Mucosa of rectum (tissue), 2 donors: ENCODE measurements at regions not wholly inside any gene's neighbourhood (a gene's known extent, or its start where the extent isn't known, plus 50 kb on each side); places are given as distances from the start of the nearest gene placed in this dataset.

ENCODE experiments used
- H3K27ac ChIP-seq, 2 donors: one replicate each; pipeline ENCODE4 v1.7.0; 2013; ENCODE audit warnings: inconsistent platforms in 2 of 2, low read depth in 2 of 2, low read length in 2 of 2
- H3K27me3 ChIP-seq, 2 donors: one replicate each; pipeline ENCODE4 v1.7.0; 2013; ENCODE audit warnings: low read length in 2 of 2; ENCODE audit not compliant: control insufficient read depth in 2 of 2, insufficient read depth in 2 of 2
- H3K36me3 ChIP-seq, 2 donors: one replicate each; pipeline ENCODE4 v1.7.0; 2013; ENCODE audit warnings: low read length in 2 of 2; ENCODE audit not compliant: control insufficient read depth in 2 of 2, insufficient read depth in 2 of 2
- H3K4me1 ChIP-seq, 2 donors: one replicate each; pipeline ENCODE4 v1.7.0; 2013; ENCODE audit warnings: low read length in 2 of 2, mild to moderate bottlenecking in 1 of 2; ENCODE audit not compliant: control insufficient read depth in 2 of 2, insufficient read depth in 2 of 2
- H3K4me3 ChIP-seq, 2 donors: one replicate each; pipeline ENCODE4 v1.7.0; 2013; ENCODE audit warnings: low read length in 2 of 2
- H3K9ac ChIP-seq, 2 donors: one replicate each; pipeline ENCODE4 v1.7.0; 2013; ENCODE audit warnings: low read length in 2 of 2, low read depth in 1 of 2, mild to moderate bottlenecking in 1 of 2
- H3K9me3 ChIP-seq, 2 donors: one replicate each; pipeline ENCODE4 v1.7.0; 2013; ENCODE audit warnings: low read length in 2 of 2; ENCODE audit not compliant: control insufficient read depth in 2 of 2
- donor health status: healthy.
- donor health status: Normal muscosa, but diverticular disease.

DNA sequence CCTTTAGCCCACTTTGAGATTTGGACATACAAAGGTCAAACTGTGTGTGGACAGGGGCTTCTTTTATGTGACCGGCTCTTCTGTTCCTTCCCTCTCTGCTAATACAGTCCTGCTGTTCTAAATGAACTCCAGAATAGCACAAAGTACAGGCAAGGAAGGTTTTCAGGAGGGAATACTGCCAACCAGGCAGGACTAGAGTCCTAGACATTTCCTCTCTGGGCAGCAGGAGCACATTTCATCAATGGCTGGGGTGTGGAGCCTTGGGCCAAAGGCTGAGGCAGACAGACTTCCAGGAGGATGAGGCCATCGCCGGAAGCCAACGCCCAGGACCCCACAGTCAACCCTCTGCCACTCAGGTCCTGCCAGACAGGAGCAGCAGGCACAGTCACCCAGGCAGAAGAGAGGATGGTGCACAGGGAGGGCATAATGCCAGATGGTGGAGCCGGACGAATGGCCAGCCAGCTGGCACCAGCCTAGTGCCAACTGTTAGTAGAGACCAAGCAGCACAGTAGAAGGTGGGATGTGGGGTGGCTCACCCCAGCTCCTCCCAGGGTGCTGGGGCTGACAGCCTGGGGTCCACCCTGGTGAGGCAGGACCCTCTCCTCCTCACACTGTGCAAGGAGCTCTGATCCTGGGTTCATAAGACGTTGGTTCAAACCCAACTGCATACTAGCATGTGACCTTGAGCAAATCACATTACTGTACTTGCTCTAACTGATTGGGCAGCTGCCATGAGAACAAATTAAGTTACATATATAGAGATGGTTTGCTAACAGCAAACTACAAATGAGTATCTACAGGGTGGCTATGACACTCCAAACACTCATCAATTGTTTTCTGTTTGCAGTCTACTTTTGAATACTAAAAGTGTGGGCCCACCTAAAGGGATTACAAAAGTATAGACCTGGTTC is 410.7 kb downstream of the SIPA1L2 start:
- Histone ChIP-seq H3K9ac (no peak overlapping the region), H3K36me3 (no peaks in the 10 kb centered on the region), H3K9me3 (no peaks in the 10 kb centered on the region), H3K4me1 (no peaks in the 10 kb centered on the region), H3K27ac (no peak overlapping the region), H3K4me3 (no peak overlapping the region), H3K27me3 (no peaks in the 10 kb centered on the region)

DNA sequence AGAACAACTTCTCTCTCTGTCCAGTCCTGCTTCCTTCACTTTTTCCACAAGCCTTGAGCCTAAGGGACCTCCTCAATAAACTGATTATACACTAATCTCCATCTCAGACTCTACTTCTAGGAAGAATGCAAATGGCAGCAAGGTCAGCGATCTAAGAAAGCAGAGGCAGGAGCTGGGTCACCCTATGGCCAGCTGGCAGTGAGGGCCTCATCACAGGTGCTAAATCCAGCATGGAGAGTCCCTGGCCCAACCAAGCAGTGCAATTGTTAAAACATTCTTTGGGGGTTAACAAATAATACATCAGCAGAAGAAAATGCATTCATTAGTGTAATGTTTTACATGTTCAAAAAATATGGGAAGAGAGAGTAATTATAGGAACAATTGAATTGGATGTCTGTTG is 416.0 kb downstream of the SIPA1L2 start:
- no peaks in the 10 kb centered on the region for H3K27me3 ChIP-seq
- no peaks in the 10 kb centered on the region for H3K9me3 ChIP-seq
- H3K4me3 ChIP-seq, result no peak overlapping the region
- H3K27ac ChIP-seq, result no peak overlapping the region
- H3K9ac ChIP-seq, result no peak overlapping the region
- H3K4me1 ChIP-seq, result no peaks in the 10 kb centered on the region
- no peaks in the 10 kb centered on the region for H3K36me3 ChIP-seq

DNA sequence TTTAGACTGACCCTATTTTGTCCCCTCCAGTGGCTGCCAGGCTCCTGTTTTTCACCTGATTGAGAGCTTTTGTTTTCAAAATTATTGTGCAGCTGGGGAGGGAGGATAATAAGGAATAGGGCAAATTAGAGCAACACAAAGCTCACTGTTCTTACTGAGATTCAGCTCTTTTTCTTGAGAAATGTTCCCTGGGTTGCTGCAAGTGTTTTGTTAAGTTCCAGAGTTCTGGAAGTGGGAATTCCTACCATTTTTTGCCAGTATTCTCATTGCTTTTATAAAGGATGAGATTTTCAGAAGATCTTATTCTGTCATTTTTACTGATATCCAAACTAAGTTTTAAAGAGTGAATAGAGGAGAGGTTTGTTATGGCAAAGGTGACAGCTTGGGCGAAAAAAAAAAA is 417.7 kb downstream of the SIPA1L2 start:
- no peaks in the 10 kb centered on the region for H3K36me3 ChIP-seq
- H3K4me1 ChIP-seq, result no peaks in the 10 kb centered on the region
- H3K4me3 ChIP-seq, result no peak overlapping the region
- no peak overlapping the region for H3K9ac ChIP-seq
- no peaks in the 10 kb centered on the region for H3K9me3 ChIP-seq
- no peak overlapping the region for H3K27ac ChIP-seq
- no peaks in the 10 kb centered on the region for H3K27me3 ChIP-seq

DNA sequence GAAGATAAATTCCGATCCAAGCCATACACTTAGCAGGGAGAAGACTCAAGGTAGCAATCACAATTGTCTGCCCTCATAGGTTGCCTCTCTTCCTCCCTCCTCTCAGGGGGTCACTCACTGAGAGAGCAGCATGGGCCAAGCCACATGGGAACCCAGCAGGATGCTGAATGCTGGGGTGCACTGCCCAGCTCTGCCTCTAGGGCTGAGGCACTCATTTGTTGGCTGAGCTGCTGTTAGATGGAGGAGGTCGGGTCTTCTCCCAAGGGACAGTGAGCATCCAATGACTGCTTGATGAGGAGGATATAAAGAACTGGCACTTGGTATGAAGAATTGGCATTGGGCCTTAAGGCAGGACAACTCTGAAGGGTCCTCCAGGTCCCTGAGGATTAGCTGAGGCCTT is 418.8 kb downstream of the SIPA1L2 start:
- Histone ChIP-seq H3K36me3 (no peaks in the 10 kb centered on the region), H3K4me3 (no peak overlapping the region), H3K27ac (no peak overlapping the region), H3K4me1 (no peaks in the 10 kb centered on the region), H3K27me3 (no peaks in the 10 kb centered on the region), H3K9me3 (no peaks in the 10 kb centered on the region), H3K9ac (no peak overlapping the region)

DNA sequence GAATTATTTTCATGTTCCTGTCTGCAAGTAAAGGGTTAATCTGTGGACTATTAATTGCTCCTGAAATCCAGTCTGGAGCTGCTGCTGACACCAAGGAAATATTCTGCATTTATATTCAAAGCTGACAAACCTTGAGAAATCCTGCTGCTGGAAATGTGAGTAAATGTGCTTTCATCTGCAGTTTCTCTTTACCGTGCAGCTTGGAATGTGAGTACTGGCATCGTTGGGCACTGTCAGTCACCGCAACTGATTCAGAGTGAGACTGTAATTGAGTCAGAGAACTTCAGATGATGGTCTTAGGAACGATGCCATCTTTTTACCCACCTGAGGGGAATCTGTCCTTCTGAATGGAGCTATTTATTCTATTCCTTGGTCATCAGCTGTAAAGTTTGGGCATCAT is 420.6 kb downstream of the SIPA1L2 start:
- no peak overlapping the region for H3K9ac ChIP-seq
- no peaks in the 10 kb centered on the region for H3K9me3 ChIP-seq

DNA sequence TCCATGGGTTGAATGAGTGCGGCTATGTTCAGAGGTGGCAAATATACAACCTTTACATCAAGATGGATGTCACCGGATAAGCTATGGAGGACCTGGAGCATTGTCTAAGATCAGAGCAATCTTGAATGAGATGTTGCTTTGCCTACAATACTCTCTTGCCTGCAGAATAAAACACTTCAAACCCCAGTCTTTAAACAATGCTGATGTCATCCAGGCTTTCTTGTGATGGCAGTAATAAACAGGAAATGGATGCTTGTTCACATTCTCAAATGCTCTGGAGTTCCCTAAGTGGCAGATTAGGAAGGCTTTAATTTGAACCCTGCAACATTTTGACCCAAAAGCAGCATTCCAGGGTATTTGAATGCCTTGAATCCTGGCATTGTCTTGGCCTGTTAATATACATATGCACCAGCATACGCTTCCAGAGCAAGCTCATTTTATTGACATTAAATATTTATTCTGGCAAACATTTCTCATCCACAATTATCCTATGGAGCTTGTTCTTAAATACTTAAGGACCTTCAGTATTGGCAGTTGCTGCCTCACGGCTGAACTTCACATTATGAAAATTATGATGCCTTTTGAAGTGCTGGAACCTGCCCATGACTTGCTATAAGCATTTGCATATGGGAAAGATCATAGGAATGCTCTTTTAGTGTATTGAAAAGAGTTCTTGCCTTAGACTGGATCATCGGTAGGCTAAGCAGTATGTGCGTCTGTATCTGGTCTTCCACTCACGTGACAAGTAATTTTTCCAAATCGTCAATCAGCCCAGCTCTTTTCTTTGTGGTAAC is 422.7 kb downstream of the SIPA1L2 start:
- H3K9ac ChIP-seq, result no peak overlapping the region
- no peak overlapping the region for H3K4me3 ChIP-seq
- no peaks in the 10 kb centered on the region for H3K4me1 ChIP-seq
- no peaks in the 10 kb centered on the region for H3K27me3 ChIP-seq
- H3K27ac ChIP-seq, result no peak overlapping the region
- H3K36me3 ChIP-seq, result no peaks in the 10 kb centered on the region
- no peaks in the 10 kb centered on the region for H3K9me3 ChIP-seq

More for the DNA sequence above, 420.6 kb downstream of the SIPA1L2 start:
- H3K4me3 ChIP-seq, result no peak overlapping the region
- no peaks in the 10 kb centered on the region for H3K4me1 ChIP-seq
- no peak overlapping the region for H3K27ac ChIP-seq
- H3K36me3 ChIP-seq, result no peaks in the 10 kb centered on the region
- H3K27me3 ChIP-seq, result no peaks in the 10 kb centered on the region

DNA sequence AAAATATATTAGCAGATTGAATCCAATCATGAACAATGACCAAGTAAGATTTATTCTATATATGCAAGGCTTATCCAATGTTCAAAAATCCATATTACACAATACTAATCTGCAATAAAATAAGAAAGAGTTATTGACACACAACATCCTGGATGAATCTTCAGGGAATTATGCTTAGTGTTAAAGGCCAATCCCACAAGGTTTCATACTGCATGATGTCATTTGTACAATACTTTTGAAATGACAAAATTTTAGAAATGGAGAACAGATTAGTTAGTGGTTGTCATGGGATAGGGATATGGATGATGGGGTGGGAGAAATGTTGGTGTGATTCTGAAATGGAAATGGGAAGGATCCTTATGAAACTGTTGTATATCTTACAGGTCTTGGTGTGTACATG is 425.7 kb downstream of the SIPA1L2 start:
- no peaks in the 10 kb centered on the region for H3K36me3 ChIP-seq
- no peak overlapping the region for H3K4me3 ChIP-seq
- no peak overlapping the region for H3K9ac ChIP-seq
- H3K9me3 ChIP-seq, result no peaks in the 10 kb centered on the region
- H3K4me1 ChIP-seq, result no peaks in the 10 kb centered on the region
- H3K27me3 ChIP-seq, result no peaks in the 10 kb centered on the region
- no peak overlapping the region for H3K27ac ChIP-seq

DNA sequence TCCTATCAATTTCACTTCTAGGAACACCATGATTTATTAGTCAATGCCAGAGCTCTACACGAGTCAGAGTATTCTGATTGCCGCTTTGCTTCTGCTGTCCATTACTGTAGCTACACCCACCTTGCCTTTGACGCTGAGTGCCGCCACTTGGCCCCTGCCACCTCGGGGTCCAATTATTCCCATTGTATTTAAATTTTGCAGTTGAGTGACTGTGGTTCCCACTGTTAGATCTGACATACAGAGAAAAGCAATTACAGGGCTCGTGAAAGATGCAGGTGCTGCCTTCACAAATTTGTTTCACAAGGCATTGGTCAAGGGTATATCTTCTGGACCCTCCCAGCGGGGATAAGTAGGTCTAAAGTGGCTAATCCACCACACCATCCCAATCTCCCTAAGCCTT is 428.9 kb downstream of the SIPA1L2 start:
- no peak overlapping the region for H3K4me3 ChIP-seq
- no peak overlapping the region for H3K9ac ChIP-seq
- H3K27me3 ChIP-seq, result no peaks in the 10 kb centered on the region
- no peaks in the 10 kb centered on the region for H3K4me1 ChIP-seq
- no peaks in the 10 kb centered on the region for H3K36me3 ChIP-seq
- no peaks in the 10 kb centered on the region for H3K9me3 ChIP-seq
- H3K27ac ChIP-seq, result no peak overlapping the region

DNA sequence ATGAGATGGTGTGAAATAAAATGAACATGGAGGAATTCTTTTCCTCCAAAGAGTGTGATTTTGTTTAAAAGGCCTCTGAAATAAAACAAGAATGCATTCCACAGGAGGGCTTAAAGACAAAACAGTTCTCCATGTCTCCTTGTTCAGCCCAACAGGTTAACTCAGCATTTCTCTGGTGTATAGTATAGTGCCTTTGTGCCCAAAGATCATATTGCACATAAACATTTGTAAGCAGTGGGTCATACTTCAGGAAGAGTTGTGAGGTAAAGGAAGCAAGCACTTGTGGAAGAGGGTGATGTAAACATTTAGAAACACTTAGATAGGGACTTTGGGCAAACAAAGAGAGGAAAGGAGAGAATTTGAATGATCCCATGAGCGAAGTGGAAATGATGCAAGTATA is 433.9 kb downstream of the SIPA1L2 start:
- Histone ChIP-seq H3K9me3 (no peaks in the 10 kb centered on the region), H3K27ac (no peak overlapping the region), H3K36me3 (no peaks in the 10 kb centered on the region), H3K9ac (no peak overlapping the region), H3K4me1 (no peaks in the 10 kb centered on the region), H3K27me3 (no peaks in the 10 kb centered on the region), H3K4me3 (no peak overlapping the region)

DNA sequence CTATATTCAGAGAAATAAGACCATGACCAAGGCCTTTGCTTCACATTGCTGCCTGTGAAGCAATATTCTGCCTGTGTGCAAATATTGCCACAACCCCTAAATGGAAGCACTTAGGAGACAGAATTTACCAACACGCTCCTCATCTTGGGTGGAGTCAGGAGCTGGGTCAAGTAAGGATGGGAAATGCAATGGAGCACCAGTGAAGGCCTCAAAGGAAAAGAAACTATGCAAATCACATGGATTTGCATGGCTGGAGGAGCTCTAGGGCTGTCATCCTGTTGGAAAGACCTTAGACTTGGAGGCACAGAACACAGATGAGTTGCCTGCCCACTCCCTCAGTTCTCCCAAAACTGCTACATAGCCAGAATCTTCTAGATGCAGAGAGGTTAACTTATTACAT is 435.5 kb downstream of the SIPA1L2 start:
- H3K27me3 ChIP-seq, result no peaks in the 10 kb centered on the region
- no peaks in the 10 kb centered on the region for H3K9me3 ChIP-seq
- no peaks in the 10 kb centered on the region for H3K4me1 ChIP-seq
- no peak overlapping the region for H3K27ac ChIP-seq
- H3K4me3 ChIP-seq, result no peak overlapping the region
- H3K36me3 ChIP-seq, result no peaks in the 10 kb centered on the region
- H3K9ac ChIP-seq, result no peak overlapping the region
